ENCODE measurements at regions not wholly inside any gene's neighbourhood (a gene's known extent, or its start where the extent isn't known, plus 50 kb on each side); places are given as distances from the start of the nearest gene placed in this dataset.

GRCh38 chr20:11431621-11432020, 486.1 kb upstream of the BTBD3 start:
- TF ChIP-seq, protein P1, sequence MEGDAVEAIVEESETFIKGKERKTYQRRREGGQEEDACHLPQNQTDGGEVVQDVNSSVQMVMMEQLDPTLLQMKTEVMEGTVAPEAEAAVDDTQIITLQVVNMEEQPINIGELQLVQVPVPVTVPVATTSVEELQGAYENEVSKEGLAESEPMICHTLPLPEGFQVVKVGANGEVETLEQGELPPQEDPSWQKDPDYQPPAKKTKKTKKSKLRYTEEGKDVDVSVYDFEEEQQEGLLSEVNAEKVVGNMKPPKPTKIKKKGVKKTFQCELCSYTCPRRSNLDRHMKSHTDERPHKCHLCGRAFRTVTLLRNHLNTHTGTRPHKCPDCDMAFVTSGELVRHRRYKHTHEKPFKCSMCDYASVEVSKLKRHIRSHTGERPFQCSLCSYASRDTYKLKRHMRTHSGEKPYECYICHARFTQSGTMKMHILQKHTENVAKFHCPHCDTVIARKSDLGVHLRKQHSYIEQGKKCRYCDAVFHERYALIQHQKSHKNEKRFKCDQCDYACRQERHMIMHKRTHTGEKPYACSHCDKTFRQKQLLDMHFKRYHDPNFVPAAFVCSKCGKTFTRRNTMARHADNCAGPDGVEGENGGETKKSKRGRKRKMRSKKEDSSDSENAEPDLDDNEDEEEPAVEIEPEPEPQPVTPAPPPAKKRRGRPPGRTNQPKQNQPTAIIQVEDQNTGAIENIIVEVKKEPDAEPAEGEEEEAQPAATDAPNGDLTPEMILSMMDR (conservative IDR thresholded peaks at IDR 0.05; ENCODE audit: low read length) = no peak
- TF ChIP-seq EZH2phosphoT487 (IDR thresholded peaks at IDR 0.05; ENCODE audit: borderline replicate concordance, low read depth, low read length) = no peak
